GM12878 (cell line): ENCODE measurements at regions not wholly inside any gene's neighbourhood (a gene's known extent, or its start where the extent isn't known, plus 50 kb on each side); places are given as distances from the start of the nearest gene placed in this dataset.
A peak's percentile ranks its signal among the peaks of the same experiment; 100 is the strongest.

Experiments
- BRCA1 ChIP-seq: IDR thresholded peaks from 2 replicates; pipeline ENCODE4 v1.6.1; 2011; ENCODE audit warnings: low read depth, low read length, improper control_type of control experiment
- CHD2 ChIP-seq: IDR thresholded peaks from 2 replicates; pipeline ENCODE4 v1.6.1; 2011; ENCODE audit warnings: low read depth, low read length, improper control_type of control experiment, borderline replicate concordance
- CREB1 ChIP-seq: IDR thresholded peaks from 2 replicates; pipeline ENCODE4 v1.6.1; 2012; ENCODE audit warnings: low read depth, mild to moderate bottlenecking, inconsistent platforms
- CTCF ChIP-seq, 3 experiments: IDR thresholded peaks in 2 of 3; conservative IDR thresholded peaks in 1 of 3; 2 replicates each; pipeline ENCODE4 v1.5.1; 2011; ENCODE audit warnings: low read depth in 3 of 3, low read length in 3 of 3, mild to moderate bottlenecking in 3 of 3, control low read depth in 2 of 3, moderate library complexity in 2 of 3, inconsistent platforms in 1 of 3, mixed read lengths in 1 of 3; ENCODE audit not compliant: control insufficient read depth in 2 of 3, insufficient read depth in 1 of 3; ENCODE audit errors: extremely low read depth in 1 of 3
- E2F4 ChIP-seq: IDR thresholded peaks from 2 replicates; pipeline ENCODE4 v1.6.1; 2012; ENCODE audit warnings: low read depth, low read length, improper control_type of control experiment
- EED ChIP-seq: sonication (generic); IDR thresholded peaks from 2 replicates; pipeline ENCODE4 v1.6.1; 2016; ENCODE audit warnings: antibody characterized with exemption, low read depth
- FOS ChIP-seq: IDR thresholded peaks from 3 replicates; pipeline ENCODE4 v1.6.1; 2011; ENCODE audit warnings: borderline replicate concordance; ENCODE audit not compliant: insufficient read length; ENCODE audit errors: extremely low read depth
- GATAD2B ChIP-seq: fragments of 450-650 bp; conservative IDR thresholded peaks from 2 replicates; pipeline ENCODE4 v1.6.1; 2017; ENCODE audit warnings: low read depth, mild to moderate bottlenecking, moderate library complexity
- HCFC1 ChIP-seq: fragments of 150-350 bp; IDR thresholded peaks from 2 replicates; pipeline ENCODE4 v1.6.1; 2014; ENCODE audit warnings: low read length
- IKZF2 ChIP-seq, 2 experiments: fragments of 450-650 bp; IDR thresholded peaks; 2 replicates each; pipeline ENCODE4 v1.6.1; 2017; ENCODE audit warnings: mild to moderate bottlenecking in 2 of 2, moderate library complexity in 2 of 2
- KLF5 ChIP-seq: fragments of 450-650 bp; IDR thresholded peaks from 2 replicates; pipeline ENCODE4 v1.6.1; 2014; ENCODE audit warnings: mild to moderate bottlenecking; ENCODE audit not compliant: partially characterized antibody
- MTA2 ChIP-seq: fragments of 450-650 bp; IDR thresholded peaks from 2 replicates; pipeline ENCODE4 v1.6.1; 2016; ENCODE audit warnings: low read depth, mild to moderate bottlenecking, moderate library complexity
- NBN ChIP-seq: fragments of 450-650 bp; IDR thresholded peaks from 2 replicates; pipeline ENCODE4 v1.6.1; 2016
- NFYB ChIP-seq: IDR thresholded peaks from 2 replicates; pipeline ENCODE4 v1.6.1; 2011; ENCODE audit warnings: low read depth, mild to moderate bottlenecking, low read length, improper control_type of control experiment, moderate library complexity; ENCODE audit not compliant: insufficient read depth
- NR2F1 ChIP-seq: fragments of 450-650 bp; conservative IDR thresholded peaks from 2 replicates; pipeline ENCODE4 v1.6.1; 2017; ENCODE audit warnings: mild to moderate bottlenecking
- PAX8 ChIP-seq: fragments of 450-650 bp; IDR thresholded peaks from 2 replicates; pipeline ENCODE4 v1.6.1; 2017; ENCODE audit warnings: mild to moderate bottlenecking, moderate library complexity
- PML ChIP-seq: IDR thresholded peaks from 2 replicates; pipeline ENCODE4 v1.6.1; 2012; ENCODE audit warnings: low read length, inconsistent platforms
- POLR2AphosphoS2 ChIP-seq: IDR thresholded peaks from 2 replicates; pipeline ENCODE4 v1.6.1; 2011; ENCODE audit warnings: low read depth, mild to moderate bottlenecking, low read length, improper control_type of control experiment, moderate library complexity
- POLR2AphosphoS5 ChIP-seq: IDR thresholded peaks from 2 replicates; pipeline ENCODE4 v1.6.1; 2011; ENCODE audit warnings: mild to moderate bottlenecking, low read length, inconsistent platforms
- PRDM15 ChIP-seq: fragments of 450-650 bp; formaldehyde crosslinking; IDR thresholded peaks from 2 replicates; pipeline ENCODE4 v1.4.0; 2020; ENCODE audit warnings: mild to moderate bottlenecking, moderate library complexity
- RCOR1 ChIP-seq: conservative IDR thresholded peaks from 2 replicates; pipeline ENCODE4 v1.6.1; 2012; ENCODE audit warnings: low read depth, low read length, improper control_type of control experiment
- SREBF1 ChIP-seq: IDR thresholded peaks from 2 replicates; pipeline ENCODE4 v1.6.1; 2012; ENCODE audit warnings: mild to moderate bottlenecking, low read length
- SUZ12 ChIP-seq: fragments of 200-600 bp; sonication (generic); IDR thresholded peaks from one replicate; pipeline ENCODE4 v1.6.1; 2018; ENCODE audit warnings: antibody characterized with exemption, mild to moderate bottlenecking; ENCODE audit not compliant: unreplicated experiment
- YBX1 ChIP-seq: fragments of 450-650 bp; IDR thresholded peaks from 2 replicates; pipeline ENCODE4 v1.6.1; 2016; ENCODE audit warnings: antibody characterized with exemption

- TF ChIP-seq GATAD2B (0 out of 2 replicates have a peak, but pooled peaks have one; percentile 44), HCFC1 (no peak), E2F4 (no peak), BRCA1 (no peak), FOS (no peak), KLF5 (no peak), CREB1 (no peak), YBX1 (no peak), PML (peak; percentile 48; the same call in 1 of the 2 replicates), CHD2 (no peak), IKZF2 (IDR thresholded peaks at IDR 0.05) (peak in 1 of 2 experiments; percentile 45; a peak in 1 of 4 replicates), PRDM15 (CRISPR knock-in tag) (no peak), RCOR1 (no peak), SUZ12 (no peak), NR2F1 (peak; percentile 84), NBN (peak; percentile 72; the same call in 1 of the 2 replicates), POLR2AphosphoS5 (peak; percentile 63), CTCF (IDR thresholded peaks at IDR 0.05 in 2 of 3, conservative IDR thresholded peaks at IDR 0.05 in 1 of 3; ENCODE audit: control insufficient read depth in 2 of 3, extremely low read depth in 1 of 3, insufficient read depth in 1 of 3, low read depth in 3 of 3, low read length in 3 of 3) (no peak), NFYB (no peak), SREBF1 (no peak), PAX8 (peak; percentile 59; the same call in 1 of the 2 replicates), MTA2 (peak; percentile 26; the same call in 1 of the 2 replicates), EED (no peak), POLR2AphosphoS2 (no peak)
These were observed 433.8 kb upstream of the CDH9 start (continued) for GRCh38 chr5:27472000-27472763.
